NT2/D1 (cell line): ENCODE measurements at regions not wholly inside any gene's neighbourhood (a gene's known extent, or its start where the extent isn't known, plus 50 kb on each side); places are given as distances from the start of the nearest gene placed in this dataset.

Experiments
- SUZ12 ChIP-seq: IDR thresholded peaks from 2 replicates; pipeline ENCODE4 v1.6.1; 2011; ENCODE audit not compliant: insufficient read length, insufficient read depth; ENCODE audit errors: extremely low read depth
- YY1 ChIP-seq: IDR thresholded peaks from 2 replicates; pipeline ENCODE4 v1.6.1; 2011; ENCODE audit not compliant: insufficient read length, insufficient read depth
- ZNF274 ChIP-seq: IDR thresholded peaks from 2 replicates; pipeline ENCODE4 v1.6.1; 2011; ENCODE audit warnings: mild to moderate bottlenecking, low read depth, low read length

DNA sequence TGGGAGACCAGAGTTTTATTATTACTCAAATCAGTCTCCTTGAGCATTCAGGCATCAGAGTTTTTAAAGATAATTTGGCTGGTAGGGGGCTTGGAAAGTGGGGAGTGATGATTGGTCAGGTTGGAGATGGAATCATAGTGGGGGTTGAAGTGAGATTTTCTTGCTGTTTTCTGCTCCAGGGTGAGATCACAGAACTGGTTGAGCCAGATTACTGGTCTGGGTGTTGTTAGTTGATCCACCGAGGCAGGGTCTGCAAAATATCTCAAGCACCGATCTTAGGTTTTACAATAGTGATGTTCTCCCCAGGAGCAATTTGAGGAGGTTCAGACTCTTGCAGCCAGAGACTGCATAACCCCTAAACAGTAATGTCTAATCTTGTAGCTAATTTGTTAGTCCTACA is 141.0 kb downstream of the OTOL1 start:
- no peak for TF ChIP-seq SUZ12
- TF ChIP-seq ZNF274, result no peak
- no peak for TF ChIP-seq YY1
